Left colon (tissue), 2 donors: ENCODE measurements at regions not wholly inside any gene's neighbourhood (a gene's known extent, or its start where the extent isn't known, plus 50 kb on each side); places are given as distances from the start of the nearest gene placed in this dataset.

Experiments
- ATAC-seq: fragments of 200-7000 bp; cut with Tn5 transposase; one replicate; pipeline ENCODE4 v1.9.1; 2020; ENCODE audit warnings: mild to moderate bottlenecking, moderate library complexity
- DNase-seq, 2 donors: peaks; one replicate each; pipeline ENCODE4 v3.0.0-alpha.2; 2020
- intact Hi-C, 2 donors: fragments of 100-400 bp; cut with DNase I in 1 of 2; cut with micrococcal nuclease in 1 of 2; formaldehyde crosslinking; loops; one replicate each; pipeline versions ENCODE4 v1.11.2 to v1.14.0; 2022; cut with DNase I, micrococcal nuclease
- donor health status: DM: no; HTN: no; CAD: no.
- donor health status: DM: yes; HTN: yes; CAD: no.

GRCh38 chrY:19405598-19405997 lies 338.9 kb downstream of the KDM5D start:
- DNase-seq (no peak), ATAC-seq (no peak)
- intact Hi-C loops, result no loop called here

DNA sequence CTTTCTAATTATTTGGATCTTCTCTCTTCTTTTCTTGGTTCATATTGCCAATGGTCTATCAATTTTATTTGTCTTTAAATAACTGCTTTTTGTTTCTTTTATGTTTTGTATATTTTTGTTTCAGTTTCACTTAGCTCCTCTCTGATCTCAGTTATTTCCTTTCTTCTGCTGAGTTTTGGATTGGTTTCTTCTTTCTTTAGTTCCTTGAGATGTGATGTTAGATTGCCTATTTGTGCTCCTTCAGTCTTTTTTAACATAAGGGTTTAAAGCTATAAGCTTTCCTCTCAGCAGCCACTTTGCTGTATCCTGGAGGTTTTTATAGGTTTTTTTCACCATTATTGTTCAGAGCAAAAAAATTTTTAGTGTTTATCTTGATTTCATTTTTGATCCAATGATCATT lies 351.6 kb downstream of the KDM5D start:
- intact Hi-C loops, result no loop called here
- ATAC-seq (no peak), DNase-seq (no peak)

GRCh38 chrY:19391922-19392321 lies 352.6 kb downstream of the KDM5D start:
- no peak for DNase-seq
- intact Hi-C loops, result no loop called here
- ATAC-seq, result no peak

- intact Hi-C loops, result no loop called here
- DNase-seq (no peak), ATAC-seq (no peak)
Measured at GRCh38 chrY:19365321-19365720, 379.2 kb downstream of the KDM5D start.

GRCh38 chrY:19357249-19357648 lies 387.3 kb downstream of the KDM5D start:
- DNase-seq (no peak), ATAC-seq (no peak)
- intact Hi-C loops, result no loop called here

DNA sequence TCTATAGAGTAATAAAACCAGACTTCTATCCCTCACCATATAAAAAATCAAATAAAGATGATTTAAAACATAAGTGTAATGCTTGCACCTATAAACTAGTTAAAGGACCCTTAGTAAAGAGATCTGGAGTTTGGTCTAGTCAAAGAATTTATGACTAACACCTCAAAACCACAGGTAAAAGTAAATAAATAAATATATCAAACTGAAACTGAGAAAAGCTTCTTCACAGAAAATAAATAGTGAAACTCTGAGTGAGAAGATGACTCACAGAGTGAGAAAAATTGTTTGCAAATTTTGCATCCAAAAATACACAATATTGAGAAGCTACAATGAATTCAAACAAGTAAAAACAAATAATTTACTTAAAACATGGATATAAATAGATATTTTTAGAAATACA lies 387.8 kb downstream of the KDM5D start:
- intact Hi-C loops, result no loop called here

DNA sequence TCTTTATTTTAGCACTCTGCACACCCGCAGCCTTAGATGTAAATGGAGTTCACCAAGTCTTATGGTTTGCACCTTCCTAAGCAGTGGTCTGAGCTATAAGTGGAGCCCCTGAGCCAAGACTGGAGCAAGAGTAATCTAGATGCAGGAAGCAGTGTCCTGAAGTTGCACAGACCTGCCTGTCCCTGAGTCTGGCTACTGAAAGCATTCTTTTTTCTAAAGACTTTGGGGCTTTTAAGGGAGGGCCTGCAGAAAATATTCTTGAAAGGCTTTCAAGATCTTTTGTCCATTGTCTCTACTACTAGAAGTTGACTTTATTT lies 389.7 kb downstream of the KDM5D start:
- no peak for ATAC-seq
- intact Hi-C loops, result no loop called here
- DNase-seq, result no peak

More for the DNA sequence above, 387.8 kb downstream of the KDM5D start:
- ATAC-seq (no peak), DNase-seq (no peak)

GRCh38 chrY:19354061-19354856 lies 390.3 kb downstream of the KDM5D start:
- intact Hi-C loops, result no loop called here
- no peak for ATAC-seq
- DNase-seq, result no peak

DNA sequence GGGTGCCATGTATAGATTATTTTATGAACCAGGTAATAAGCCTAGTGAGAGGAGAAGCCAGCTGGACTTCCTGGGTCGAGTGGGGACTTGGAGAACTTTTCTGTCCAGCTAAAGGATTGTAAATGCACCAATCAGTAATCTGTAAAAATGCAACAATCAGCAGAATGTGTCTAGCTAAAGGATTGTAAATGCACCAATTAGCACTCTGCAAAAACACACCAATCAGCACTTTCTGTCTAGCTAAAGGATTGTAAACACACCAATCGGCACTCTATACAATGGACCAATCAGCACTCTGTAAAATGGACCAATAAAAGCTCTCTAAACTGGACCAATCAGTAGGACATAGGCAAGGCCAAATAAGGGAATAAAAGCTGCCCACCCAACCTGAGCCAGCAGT lies 392.9 kb downstream of the KDM5D start:
- DNase-seq (no peak), ATAC-seq (no peak)
- intact Hi-C loops, result no loop called here

GRCh38 chrY:19321701-19322100 lies 422.8 kb downstream of the KDM5D start:
- DNase-seq (no peak), ATAC-seq (no peak)
- intact Hi-C loops, result no loop called here

- ATAC-seq (no peak), DNase-seq (no peak)
- intact Hi-C loops, result no loop called here
Measured at GRCh38 chrY:19319135-19319534, 425.4 kb downstream of the KDM5D start.

- intact Hi-C loops, result no loop called here
- ATAC-seq (no peak), DNase-seq (no peak)
Measured at GRCh38 chrY:19317271-19317987, 427.1 kb downstream of the KDM5D start.

DNA sequence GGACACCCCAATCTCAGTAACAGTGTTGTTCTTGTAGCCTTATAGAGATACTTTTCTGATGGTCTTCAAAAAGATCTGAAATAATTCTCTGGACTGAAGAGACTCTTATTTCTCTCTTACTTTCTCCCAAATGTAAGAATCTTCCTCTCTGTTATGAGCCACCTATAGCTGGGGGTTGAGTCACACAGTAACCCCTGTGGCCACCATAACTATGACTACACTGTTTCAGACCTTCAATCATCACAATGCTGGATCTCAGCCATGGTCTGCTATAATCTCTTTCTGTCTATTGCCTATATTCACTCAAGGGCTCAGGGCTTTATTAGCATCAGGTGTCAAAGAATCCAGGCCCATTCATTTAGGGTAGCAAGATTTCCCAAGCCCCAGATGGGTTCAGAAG lies 436.9 kb downstream of the KDM5D start:
- ATAC-seq (no peak), DNase-seq (no peak)
- intact Hi-C loops, result no loop called here

DNA sequence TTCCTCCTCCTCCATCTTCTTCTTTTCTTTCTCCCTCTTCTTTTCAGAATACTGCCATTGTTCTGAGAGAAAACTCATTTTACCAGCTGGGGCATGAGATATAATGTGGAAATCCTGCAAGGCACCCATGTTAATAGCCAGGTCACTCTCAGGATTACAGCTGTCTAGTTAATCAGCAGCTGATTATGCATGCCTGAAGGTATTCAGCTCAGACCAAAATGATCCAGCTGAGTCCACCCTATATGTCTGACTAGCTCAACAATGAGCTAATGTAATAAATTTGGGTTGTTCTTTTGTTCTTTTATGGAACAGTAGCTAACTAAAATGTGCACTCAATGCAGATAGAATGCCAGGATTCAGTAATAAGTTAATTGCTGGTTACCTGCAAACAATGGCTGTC lies 441.4 kb downstream of the KDM5D start:
- DNase-seq, result no peak
- intact Hi-C loops, result no loop called here
- ATAC-seq, result no peak

GRCh38 chrY:19290925-19291324 lies 453.6 kb downstream of the KDM5D start:
- intact Hi-C loops, result no loop called here
- DNase-seq (no peak), ATAC-seq (no peak)

GRCh38 chrY:19274076-19274475 lies 470.4 kb downstream of the KDM5D start:
- ATAC-seq (no peak), DNase-seq (no peak)
- intact Hi-C loops, result no loop called here

- no peak for DNase-seq
- no peak for ATAC-seq
- intact Hi-C loops, result no loop called here
Measured at GRCh38 chrY:19268331-19268730, 476.2 kb downstream of the KDM5D start.

GRCh38 chrY:19265404-19265803 lies 479.1 kb downstream of the KDM5D start:
- intact Hi-C loops, result no loop called here
- ATAC-seq, result no peak
- no peak for DNase-seq

- DNase-seq, result no peak
- no peak for ATAC-seq
- intact Hi-C loops, result no loop called here
Measured at GRCh38 chrY:19262310-19262709, 482.2 kb downstream of the KDM5D start.

- ATAC-seq (no peak), DNase-seq (no peak)
- intact Hi-C loops, result no loop called here
Measured at GRCh38 chrY:19232276-19232994, 458.9 kb upstream of the HSFY2 start.
